ENCODE measurements at regions not wholly inside any gene's neighbourhood (a gene's known extent, or its start where the extent isn't known, plus 50 kb on each side); places are given as distances from the start of the nearest gene placed in this dataset.
"Not testable (repeated sequence)": the region's sequence is repeated elsewhere in the genome, so short reads cannot be mapped to it uniquely, and the experiment has no call there.

- DNase-seq (ENCODE audit: low spot score in 2 of 2) (no peak), ATAC-seq (replicated peaks; ENCODE audit: extremely low read depth, poor library complexity, severe bottlenecking) (no peak)
- no peak overlapping the region for H3K27ac Mint-ChIP-seq (ENCODE audit: low read depth)
- H3K4me3 Mint-ChIP-seq, result no peak overlapping the region
- no peaks in the 10 kb centered on the region for H3K4me1 Mint-ChIP-seq
- peaks cover 12% of the 10 kb centered on the region for H3K27me3 Mint-ChIP-seq
- no peaks in the 10 kb centered on the region for H3K9me3 Mint-ChIP-seq
- no peaks in the 10 kb centered on the region for H3K36me3 Mint-ChIP-seq (ENCODE audit: insufficient read depth)
Observed at GRCh38 chr2:167681234-167682015, 566.0 kb downstream of the STK39 start.

GRCh38 chr2:167678158-167678557 is 569.2 kb downstream of the STK39 start:
- Mint-ChIP-seq H3K36me3 (ENCODE audit: insufficient read depth) (no peaks in the 10 kb centered on the region), H3K4me3 (no peak overlapping the region), H3K4me1 (no peaks in the 10 kb centered on the region), H3K27ac (ENCODE audit: low read depth) (no peak overlapping the region), H3K9me3 (no peaks in the 10 kb centered on the region), H3K27me3 (peaks cover 12% of the 10 kb centered on the region)
- DNase-seq (ENCODE audit: low spot score in 2 of 2) (no peak), ATAC-seq (replicated peaks; ENCODE audit: extremely low read depth, poor library complexity, severe bottlenecking) (no peak)

GRCh38 chr2:167675906-167676305 is 571.5 kb downstream of the STK39 start:
- Mint-ChIP-seq H3K27ac (ENCODE audit: low read depth) (no peak overlapping the region), H3K9me3 (peaks cover under 1% of the 10 kb centered on the region), H3K4me3 (no peak overlapping the region), H3K27me3 (no peaks in the 10 kb centered on the region), H3K36me3 (ENCODE audit: insufficient read depth) (no peaks in the 10 kb centered on the region), H3K4me1 (no peaks in the 10 kb centered on the region)
- no peak for DNase-seq (ENCODE audit: low spot score in 2 of 2)
- ATAC-seq (replicated peaks; ENCODE audit: extremely low read depth, poor library complexity, severe bottlenecking), result no peak

GRCh38 chr2:167670588-167670987 is 576.8 kb downstream of the STK39 start:
- H3K4me1 Mint-ChIP-seq, result no peaks in the 10 kb centered on the region
- no peaks in the 10 kb centered on the region for H3K36me3 Mint-ChIP-seq (ENCODE audit: insufficient read depth)
- peaks cover 19% of the 10 kb centered on the region for H3K9me3 Mint-ChIP-seq

GRCh38 chr2:167653131-167653530 is 594.3 kb downstream of the STK39 start:
- ATAC-seq (replicated peaks; ENCODE audit: extremely low read depth, poor library complexity, severe bottlenecking) (no peak), DNase-seq (ENCODE audit: low spot score in 2 of 2) (no peak)
- Mint-ChIP-seq H3K4me3 (no peak overlapping the region), H3K36me3 (ENCODE audit: insufficient read depth) (no peaks in the 10 kb centered on the region), H3K27ac (ENCODE audit: low read depth) (no peak overlapping the region), H3K9me3 (peaks cover 5% of the 10 kb centered on the region), H3K27me3 (peaks cover 6% of the 10 kb centered on the region), H3K4me1 (no peaks in the 10 kb centered on the region)

More at GRCh38 chr2:167670588-167670987, 576.8 kb downstream of the STK39 start:
- Mint-ChIP-seq H3K27me3 (no peaks in the 10 kb centered on the region), H3K27ac (ENCODE audit: low read depth) (no peak overlapping the region), H3K4me3 (no peak overlapping the region)
- ATAC-seq (replicated peaks; ENCODE audit: extremely low read depth, poor library complexity, severe bottlenecking) (no peak), DNase-seq (ENCODE audit: low spot score in 2 of 2) (no peak)

GRCh38 chr2:167652401-167652800 is 595.0 kb downstream of the STK39 start:
- no peak overlapping the region for H3K4me3 Mint-ChIP-seq

GRCh38 chr2:167651406-167652151 is 595.8 kb downstream of the STK39 start:
- H3K4me1 Mint-ChIP-seq, result no peaks in the 10 kb centered on the region
- ATAC-seq (replicated peaks; ENCODE audit: extremely low read depth, poor library complexity, severe bottlenecking) (no peak), DNase-seq (ENCODE audit: low spot score in 2 of 2) (no peak)
- no peak overlapping the region for H3K27ac Mint-ChIP-seq (ENCODE audit: low read depth)
- H3K4me3 Mint-ChIP-seq, result no peak overlapping the region
- peaks cover 6% of the 10 kb centered on the region for H3K27me3 Mint-ChIP-seq
- peaks cover 5% of the 10 kb centered on the region for H3K9me3 Mint-ChIP-seq
- no peaks in the 10 kb centered on the region for H3K36me3 Mint-ChIP-seq (ENCODE audit: insufficient read depth)

More at GRCh38 chr2:167652401-167652800, 595.0 kb downstream of the STK39 start:
- no peaks in the 10 kb centered on the region for H3K4me1 Mint-ChIP-seq
- ATAC-seq (replicated peaks; ENCODE audit: extremely low read depth, poor library complexity, severe bottlenecking) (no peak), DNase-seq (ENCODE audit: low spot score in 2 of 2) (no peak)
- peaks cover 5% of the 10 kb centered on the region for H3K9me3 Mint-ChIP-seq
- H3K36me3 Mint-ChIP-seq (ENCODE audit: insufficient read depth), result no peaks in the 10 kb centered on the region
- H3K27me3 Mint-ChIP-seq, result peaks cover 6% of the 10 kb centered on the region
- no peak overlapping the region for H3K27ac Mint-ChIP-seq (ENCODE audit: low read depth)

- Mint-ChIP-seq H3K36me3 (ENCODE audit: insufficient read depth) (no peaks in the 10 kb centered on the region), H3K27me3 (no peaks in the 10 kb centered on the region), H3K4me3 (no peak overlapping the region), H3K4me1 (no peaks in the 10 kb centered on the region), H3K27ac (ENCODE audit: low read depth) (no peak overlapping the region), H3K9me3 (peaks cover 11% of the 10 kb centered on the region)
- DNase-seq (ENCODE audit: low spot score in 2 of 2), result no peak
- ATAC-seq (replicated peaks; ENCODE audit: extremely low read depth, poor library complexity, severe bottlenecking), result no peak
Observed at GRCh38 chr2:167646557-167646956, 600.8 kb downstream of the STK39 start.

- H3K4me3 Mint-ChIP-seq, result no peak overlapping the region
- ATAC-seq (replicated peaks; ENCODE audit: extremely low read depth, poor library complexity, severe bottlenecking) (no peak), DNase-seq (ENCODE audit: low spot score in 2 of 2) (no peak)
- H3K36me3 Mint-ChIP-seq (ENCODE audit: insufficient read depth), result peaks cover 2% of the 10 kb centered on the region
- H3K4me1 Mint-ChIP-seq, result no peaks in the 10 kb centered on the region
- H3K9me3 Mint-ChIP-seq, result peaks cover 9% of the 10 kb centered on the region
- no peak overlapping the region for H3K27ac Mint-ChIP-seq (ENCODE audit: low read depth)
- no peaks in the 10 kb centered on the region for H3K27me3 Mint-ChIP-seq
Observed at GRCh38 chr2:167640096-167640495, 607.3 kb downstream of the STK39 start.

GRCh38 chr2:167637741-167638140 is 609.7 kb downstream of the STK39 start:
- Mint-ChIP-seq H3K36me3 (ENCODE audit: insufficient read depth) (peaks cover 2% of the 10 kb centered on the region), H3K4me3 (no peak overlapping the region), H3K9me3 (peaks cover 6% of the 10 kb centered on the region), H3K4me1 (no peaks in the 10 kb centered on the region), H3K27ac (ENCODE audit: low read depth) (no peak overlapping the region), H3K27me3 (peaks cover 9% of the 10 kb centered on the region)
- DNase-seq (ENCODE audit: low spot score in 2 of 2) (no peak), ATAC-seq (replicated peaks; ENCODE audit: extremely low read depth, poor library complexity, severe bottlenecking) (no peak)

GRCh38 chr2:167632271-167632670 is 615.1 kb downstream of the STK39 start:
- H3K27me3 Mint-ChIP-seq; H3K9me3 Mint-ChIP-seq; DNase-seq (ENCODE audit: low spot score in 2 of 2); ATAC-seq (replicated peaks; ENCODE audit: extremely low read depth, poor library complexity, severe bottlenecking); H3K27ac Mint-ChIP-seq (ENCODE audit: low read depth); H3K4me1 Mint-ChIP-seq; H3K36me3 Mint-ChIP-seq (ENCODE audit: insufficient read depth); H3K4me3 Mint-ChIP-seq: not testable (repeated sequence)

- H3K36me3 Mint-ChIP-seq (ENCODE audit: insufficient read depth), result no peaks in the 10 kb centered on the region
- peaks cover 1% of the 10 kb centered on the region for H3K9me3 Mint-ChIP-seq
- H3K4me3 Mint-ChIP-seq, result no peak overlapping the region
- ATAC-seq (replicated peaks; ENCODE audit: extremely low read depth, poor library complexity, severe bottlenecking), result no peak
- no peak overlapping the region for H3K27ac Mint-ChIP-seq (ENCODE audit: low read depth)
- H3K27me3 Mint-ChIP-seq, result no peaks in the 10 kb centered on the region
- no peaks in the 10 kb centered on the region for H3K4me1 Mint-ChIP-seq
- no peak for DNase-seq (ENCODE audit: low spot score in 2 of 2)
Observed at GRCh38 chr2:167626961-167627360, 620.4 kb downstream of the STK39 start.

- Mint-ChIP-seq H3K36me3 (ENCODE audit: insufficient read depth) (no peaks in the 10 kb centered on the region), H3K27me3 (no peaks in the 10 kb centered on the region), H3K27ac (ENCODE audit: low read depth) (no peak overlapping the region), H3K4me3 (no peak overlapping the region), H3K9me3 (peaks cover 6% of the 10 kb centered on the region), H3K4me1 (no peaks in the 10 kb centered on the region)
- ATAC-seq (replicated peaks; ENCODE audit: extremely low read depth, poor library complexity, severe bottlenecking) (no peak), DNase-seq (ENCODE audit: low spot score in 2 of 2) (no peak)
Observed at GRCh38 chr2:167626301-167626700, 621.1 kb downstream of the STK39 start.

All from central memory CD8-positive, alpha-beta T cell (primary cell).